Fibroblast of the aortic adventitia (primary cell): ENCODE measurements at regions not wholly inside any gene's neighbourhood (a gene's known extent, or its start where the extent isn't known, plus 50 kb on each side); places are given as distances from the start of the nearest gene placed in this dataset.

Source experiments
- DNase-seq: peaks from one replicate; pipeline ENCODE4 v3.0.0-alpha.2; 2010; ENCODE audit warnings: low read depth
- H3K4me3 ChIP-seq: 2 replicates; pipeline ENCODE4 v1.5.1; 2011; ENCODE audit warnings: low read depth, mild to moderate bottlenecking, control low read depth, low read length, moderate library complexity
- CTCF ChIP-seq: IDR thresholded peaks from 2 replicates; pipeline ENCODE4 v1.5.1; 2011; ENCODE audit warnings: mild to moderate bottlenecking, low read length, control low read depth, inconsistent platforms; ENCODE audit not compliant: insufficient read depth

- DNase-seq: no peak
- H3K4me3 ChIP-seq: no peak overlapping the region
- no peak for TF ChIP-seq CTCF
Observed at GRCh38 chr7:1314021-1314907, 81.6 kb downstream of the UNCX start.

DNA sequence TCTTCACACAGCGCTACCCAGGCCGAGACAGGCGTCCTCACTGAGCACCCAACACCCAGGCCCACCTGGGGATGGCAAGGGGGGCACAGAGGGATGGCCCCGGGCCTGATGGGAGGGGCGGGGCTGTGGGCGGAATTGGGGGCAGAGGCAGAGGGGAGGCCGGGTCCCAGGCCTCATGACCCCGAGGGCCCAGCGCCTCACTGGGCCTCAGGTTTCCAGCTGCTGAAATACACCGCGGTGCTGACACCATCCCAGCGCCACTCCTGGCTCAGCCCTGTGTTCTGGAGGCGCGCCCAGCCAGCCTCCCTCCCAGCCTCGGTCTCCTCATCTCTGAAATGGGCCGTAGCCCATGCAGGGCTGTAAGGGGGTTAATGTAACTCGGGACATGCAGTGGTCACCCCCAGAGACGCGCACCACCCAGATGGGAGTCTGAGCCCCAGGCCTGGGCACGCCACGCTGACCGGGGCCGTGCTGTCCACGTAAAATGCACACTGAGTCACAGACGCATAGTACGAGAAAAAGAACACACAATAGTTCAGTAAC is 82.3 kb downstream of the UNCX start:
- no peak overlapping the region for H3K4me3 ChIP-seq
- TF ChIP-seq CTCF: no peak
- no peak for DNase-seq

- no peak for TF ChIP-seq CTCF
Observed at GRCh38 chr7:1316086-1316485, 83.4 kb downstream of the UNCX start.

GRCh38 chr7:1317646-1318045 is 85.0 kb downstream of the UNCX start:
- no peak for TF ChIP-seq CTCF
- H3K4me3 ChIP-seq: no peak overlapping the region
- DNase-seq: no peak

More at GRCh38 chr7:1316086-1316485, 83.4 kb downstream of the UNCX start:
- DNase-seq: no peak
- no peak overlapping the region for H3K4me3 ChIP-seq

DNA sequence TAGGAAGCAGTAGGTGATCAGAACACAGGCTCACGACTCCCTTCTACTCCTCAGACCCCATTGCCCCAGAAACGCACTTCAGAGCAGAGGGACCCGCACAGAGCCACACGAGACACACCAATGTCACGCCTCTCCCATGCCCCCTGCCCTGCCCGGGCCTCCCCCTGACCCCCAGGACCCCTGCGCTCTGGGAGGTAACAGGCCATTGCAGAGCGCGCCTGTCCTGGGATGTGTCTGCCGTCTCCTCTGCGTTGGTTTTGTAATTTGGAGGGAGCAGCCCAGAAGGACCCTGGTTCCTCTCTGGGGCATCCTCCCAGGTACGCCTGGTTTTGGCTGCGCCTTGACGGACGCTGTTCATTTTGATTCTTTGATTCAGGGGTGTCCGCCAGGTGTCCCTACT is 85.4 kb downstream of the UNCX start:
- TF ChIP-seq CTCF: no peak
- DNase-seq: no peak
- no peak overlapping the region for H3K4me3 ChIP-seq

DNA sequence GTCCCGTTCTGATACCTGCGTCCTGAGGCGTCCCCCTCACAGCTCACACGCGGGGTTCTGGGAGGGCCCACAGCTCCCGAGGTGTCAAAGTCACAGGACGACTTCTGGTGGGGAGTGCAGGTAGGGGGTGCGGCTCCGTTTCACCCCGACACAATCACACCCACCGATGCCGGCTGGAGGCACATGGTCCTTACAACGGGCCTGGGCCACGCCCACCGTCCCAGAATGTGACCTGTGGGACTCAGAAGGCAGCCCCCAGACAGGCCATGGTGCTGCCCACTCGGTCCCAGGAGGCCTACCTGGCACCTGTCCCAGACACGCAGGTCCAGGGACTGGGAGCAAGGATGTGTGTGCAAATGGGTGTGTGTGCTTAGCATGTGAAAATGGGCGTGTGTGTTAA is 86.0 kb downstream of the UNCX start:
- no peak overlapping the region for H3K4me3 ChIP-seq
- no peak for TF ChIP-seq CTCF
- no peak for DNase-seq
